IMR-90 (cell line): ENCODE measurements at regions not wholly inside any gene's neighbourhood (a gene's known extent, or its start where the extent isn't known, plus 50 kb on each side); places are given as distances from the start of the nearest gene placed in this dataset.

Source experiments
- BHLHE40 ChIP-seq: fragments of 150-350 bp; IDR thresholded peaks from 2 replicates; pipeline ENCODE4 v1.6.1; 2016; ENCODE audit warnings: mild to moderate bottlenecking, low read depth, low read length
- MXI1 ChIP-seq: IDR thresholded peaks from 2 replicates; pipeline ENCODE4 v1.6.1; 2012; ENCODE audit warnings: low read depth, mild to moderate bottlenecking, low read length, moderate library complexity, borderline replicate concordance
- POLR2A ChIP-seq: IDR thresholded peaks from 2 replicates; pipeline ENCODE4 v1.6.1; 2012; ENCODE audit warnings: mild to moderate bottlenecking, low read depth, low read length
- RCOR1 ChIP-seq: IDR thresholded peaks from 2 replicates; pipeline ENCODE4 v1.6.1; 2012; ENCODE audit warnings: mild to moderate bottlenecking, low read length, improper control_type of control experiment; ENCODE audit not compliant: insufficient replicate concordance
- TF ChIP-seq, protein P1 (sequence below): conservative IDR thresholded peaks from 2 replicates; pipeline ENCODE4 v1.5.1; 2012; ENCODE audit warnings: mild to moderate bottlenecking, low read depth, low read length, improper control_type of control experiment

DNA sequence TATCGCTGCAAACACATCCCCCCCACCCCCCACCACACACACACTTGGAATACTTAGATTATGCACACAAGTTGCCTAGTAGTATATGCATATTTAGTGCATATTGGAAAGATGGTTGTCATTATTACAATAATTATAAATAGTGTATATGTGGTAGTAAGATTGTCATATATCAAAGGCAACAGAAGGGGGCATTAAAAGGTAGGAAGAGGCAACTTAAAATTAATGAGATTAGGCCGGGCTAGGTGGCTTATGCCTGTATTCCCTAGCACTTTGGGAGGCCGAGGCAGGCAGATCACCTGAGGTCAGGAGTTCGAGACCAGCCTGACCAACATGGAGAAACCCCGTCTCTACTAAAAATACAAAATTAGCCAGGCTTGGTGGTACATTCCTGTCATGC, 52.1 kb downstream of the GSC start:
- no peak for TF ChIP-seq POLR2A
- TF ChIP-seq, protein P1, sequence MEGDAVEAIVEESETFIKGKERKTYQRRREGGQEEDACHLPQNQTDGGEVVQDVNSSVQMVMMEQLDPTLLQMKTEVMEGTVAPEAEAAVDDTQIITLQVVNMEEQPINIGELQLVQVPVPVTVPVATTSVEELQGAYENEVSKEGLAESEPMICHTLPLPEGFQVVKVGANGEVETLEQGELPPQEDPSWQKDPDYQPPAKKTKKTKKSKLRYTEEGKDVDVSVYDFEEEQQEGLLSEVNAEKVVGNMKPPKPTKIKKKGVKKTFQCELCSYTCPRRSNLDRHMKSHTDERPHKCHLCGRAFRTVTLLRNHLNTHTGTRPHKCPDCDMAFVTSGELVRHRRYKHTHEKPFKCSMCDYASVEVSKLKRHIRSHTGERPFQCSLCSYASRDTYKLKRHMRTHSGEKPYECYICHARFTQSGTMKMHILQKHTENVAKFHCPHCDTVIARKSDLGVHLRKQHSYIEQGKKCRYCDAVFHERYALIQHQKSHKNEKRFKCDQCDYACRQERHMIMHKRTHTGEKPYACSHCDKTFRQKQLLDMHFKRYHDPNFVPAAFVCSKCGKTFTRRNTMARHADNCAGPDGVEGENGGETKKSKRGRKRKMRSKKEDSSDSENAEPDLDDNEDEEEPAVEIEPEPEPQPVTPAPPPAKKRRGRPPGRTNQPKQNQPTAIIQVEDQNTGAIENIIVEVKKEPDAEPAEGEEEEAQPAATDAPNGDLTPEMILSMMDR: no peak
- TF ChIP-seq RCOR1: no peak
- TF ChIP-seq BHLHE40: no peak
- no peak for TF ChIP-seq MXI1
